ENCODE measurements at regions not wholly inside any gene's neighbourhood (a gene's known extent, or its start where the extent isn't known, plus 50 kb on each side); places are given as distances from the start of the nearest gene placed in this dataset.

DNA sequence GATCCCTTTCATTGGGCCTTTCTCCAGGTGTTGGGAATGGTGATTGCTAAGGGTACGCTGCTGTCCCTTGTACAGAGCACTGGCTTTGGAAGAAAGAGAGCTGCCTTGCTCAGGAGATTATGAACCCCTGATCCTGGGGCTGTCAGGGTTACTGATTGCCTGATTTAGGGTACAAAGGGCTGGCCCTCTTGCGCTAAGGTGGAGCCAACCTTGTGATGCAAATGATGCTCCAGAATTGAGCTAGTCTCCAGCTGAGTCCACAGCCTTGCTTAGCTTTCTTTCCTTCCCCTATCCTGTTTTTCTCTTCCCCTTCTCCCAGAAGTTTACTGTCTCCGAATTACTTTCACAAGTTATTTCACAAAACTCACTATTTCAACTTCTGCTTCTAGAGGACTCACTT, 334.7 kb downstream of the AMY1C start:
- H4K20me1 ChIP-seq (ENCODE audit: insufficient read depth, poor library complexity, severe bottlenecking), result no peaks in the 10 kb centered on the region
- no peaks in the 10 kb centered on the region for H3K9me3 ChIP-seq (ENCODE audit: low read depth)
- no peaks in the 10 kb centered on the region for H3K36me3 ChIP-seq (replicated peaks; ENCODE audit: insufficient read depth, low read depth)
- H3K4me2 ChIP-seq, result no peak overlapping the region
- TF ChIP-seq, protein P1, sequence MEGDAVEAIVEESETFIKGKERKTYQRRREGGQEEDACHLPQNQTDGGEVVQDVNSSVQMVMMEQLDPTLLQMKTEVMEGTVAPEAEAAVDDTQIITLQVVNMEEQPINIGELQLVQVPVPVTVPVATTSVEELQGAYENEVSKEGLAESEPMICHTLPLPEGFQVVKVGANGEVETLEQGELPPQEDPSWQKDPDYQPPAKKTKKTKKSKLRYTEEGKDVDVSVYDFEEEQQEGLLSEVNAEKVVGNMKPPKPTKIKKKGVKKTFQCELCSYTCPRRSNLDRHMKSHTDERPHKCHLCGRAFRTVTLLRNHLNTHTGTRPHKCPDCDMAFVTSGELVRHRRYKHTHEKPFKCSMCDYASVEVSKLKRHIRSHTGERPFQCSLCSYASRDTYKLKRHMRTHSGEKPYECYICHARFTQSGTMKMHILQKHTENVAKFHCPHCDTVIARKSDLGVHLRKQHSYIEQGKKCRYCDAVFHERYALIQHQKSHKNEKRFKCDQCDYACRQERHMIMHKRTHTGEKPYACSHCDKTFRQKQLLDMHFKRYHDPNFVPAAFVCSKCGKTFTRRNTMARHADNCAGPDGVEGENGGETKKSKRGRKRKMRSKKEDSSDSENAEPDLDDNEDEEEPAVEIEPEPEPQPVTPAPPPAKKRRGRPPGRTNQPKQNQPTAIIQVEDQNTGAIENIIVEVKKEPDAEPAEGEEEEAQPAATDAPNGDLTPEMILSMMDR (IDR thresholded peaks at IDR 0.05; ENCODE audit: poor library complexity), result no peak
- TF ChIP-seq EZH2phosphoT487 (IDR thresholded peaks at IDR 0.05; ENCODE audit: low read depth, severe bottlenecking, unreplicated experiment), result no peak
- no peak overlapping the region for H2AFZ ChIP-seq
- H3K27me3 ChIP-seq, result no peaks in the 10 kb centered on the region
- no peaks in the 10 kb centered on the region for H3K9me2 ChIP-seq (replicated peaks; ENCODE audit: insufficient read depth)
- no peak overlapping the region for H3K27ac ChIP-seq
- DNase-seq (ENCODE audit: low spot score), result no peak
- H3K79me2 ChIP-seq, result no peaks in the 10 kb centered on the region
- H3K4me3 ChIP-seq, result no peak overlapping the region
- WGBS (ENCODE audit: low lambda C conversion rate, missing lambda C conversion rate), result 76% methylated on average over 3 of the region's 3 CpGs
- no peaks in the 10 kb centered on the region for H3K4me1 ChIP-seq (ENCODE audit: insufficient read depth)

DNA sequence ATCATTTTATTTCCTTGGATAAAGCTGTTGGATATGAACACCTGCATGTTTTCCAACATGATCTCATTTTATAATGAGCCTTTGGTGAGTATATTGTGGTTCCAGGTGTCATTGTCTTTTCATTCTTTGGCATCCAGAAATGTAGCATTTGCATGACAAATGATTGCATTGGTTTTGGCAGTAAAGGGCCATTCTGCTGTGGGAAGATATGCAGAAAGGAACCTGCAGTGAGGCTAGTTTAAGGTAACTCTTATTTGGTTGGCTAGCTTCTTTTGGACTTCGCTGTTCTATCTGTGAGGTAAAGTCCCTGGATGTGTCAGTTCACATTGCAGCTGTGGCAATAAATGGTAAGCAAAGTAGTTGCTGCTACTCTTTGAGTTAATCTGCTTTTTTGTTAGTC, 343.0 kb downstream of the AMY1C start:
- no peak for TF ChIP-seq EZH2phosphoT487 (IDR thresholded peaks at IDR 0.05; ENCODE audit: low read depth, severe bottlenecking, unreplicated experiment)
- no peak for TF ChIP-seq EZH2 (IDR thresholded peaks at IDR 0.05; ENCODE audit: borderline replicate concordance)
- TF ChIP-seq, protein P1 (IDR thresholded peaks at IDR 0.05; ENCODE audit: poor library complexity), result no peak
- no peak for DNase-seq (ENCODE audit: low spot score)
- no peak overlapping the region for H3K27ac ChIP-seq
- H3K4me3 ChIP-seq, result no peak overlapping the region
- no peaks in the 10 kb centered on the region for H3K9me3 ChIP-seq (ENCODE audit: low read depth)
- H3K27me3 ChIP-seq, result no peaks in the 10 kb centered on the region
- H3K9me2 ChIP-seq (replicated peaks; ENCODE audit: insufficient read depth), result no peaks in the 10 kb centered on the region
- H2AFZ ChIP-seq, result no peak overlapping the region
- H3K79me2 ChIP-seq, result no peaks in the 10 kb centered on the region
- no peak overlapping the region for H3K4me2 ChIP-seq
- H4K20me1 ChIP-seq (ENCODE audit: insufficient read depth, poor library complexity, severe bottlenecking), result no peaks in the 10 kb centered on the region
- no peaks in the 10 kb centered on the region for H3K36me3 ChIP-seq (replicated peaks; ENCODE audit: insufficient read depth, low read depth)
- WGBS (ENCODE audit: low lambda C conversion rate, missing lambda C conversion rate), result 83% methylated on average over 1 of the region's 1 CpG
- no peaks in the 10 kb centered on the region for H3K4me1 ChIP-seq (ENCODE audit: insufficient read depth)

DNA sequence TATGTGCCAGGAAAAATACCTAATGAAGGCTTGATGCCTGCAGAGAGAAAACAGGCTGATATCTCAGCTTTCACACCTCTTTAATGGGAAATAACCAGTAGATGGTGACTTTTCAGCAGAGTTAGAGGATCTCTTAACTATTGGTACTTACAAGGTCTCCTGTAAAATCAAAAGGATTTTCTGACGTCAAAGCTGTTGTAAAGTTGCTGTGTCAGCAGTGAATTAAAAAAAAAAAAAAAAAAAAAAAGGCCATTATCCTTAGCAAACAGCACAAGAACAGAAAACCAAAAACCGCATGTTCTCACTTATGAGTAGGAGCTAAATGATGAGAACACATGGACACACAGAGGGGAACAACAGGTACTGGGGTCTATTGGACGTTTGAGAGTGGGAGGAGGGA, 349.1 kb downstream of the AMY1C start:
- Histone ChIP-seq H3K9me2 (replicated peaks; ENCODE audit: insufficient read depth) (no peaks in the 10 kb centered on the region), H3K4me2 (no peak overlapping the region), H4K20me1 (ENCODE audit: insufficient read depth, poor library complexity, severe bottlenecking) (no peaks in the 10 kb centered on the region), H3K27ac (no peak overlapping the region), H3K79me2 (no peaks in the 10 kb centered on the region), H3K4me1 (ENCODE audit: insufficient read depth) (no peaks in the 10 kb centered on the region), H2AFZ (no peak overlapping the region), H3K4me3 (no peak overlapping the region), H3K27me3 (no peaks in the 10 kb centered on the region), H3K36me3 (replicated peaks; ENCODE audit: insufficient read depth, low read depth) (no peaks in the 10 kb centered on the region), H3K9me3 (ENCODE audit: low read depth) (no peaks in the 10 kb centered on the region)
- no peak for TF ChIP-seq EZH2phosphoT487 (IDR thresholded peaks at IDR 0.05; ENCODE audit: low read depth, severe bottlenecking, unreplicated experiment)
- no peak for TF ChIP-seq EZH2 (IDR thresholded peaks at IDR 0.05; ENCODE audit: borderline replicate concordance)
- TF ChIP-seq, protein P1 (IDR thresholded peaks at IDR 0.05; ENCODE audit: poor library complexity), result no peak
- 38% methylated on average over 3 of the region's 3 CpGs for WGBS (ENCODE audit: low lambda C conversion rate, missing lambda C conversion rate)
- no peak for DNase-seq (ENCODE audit: low spot score)

DNA sequence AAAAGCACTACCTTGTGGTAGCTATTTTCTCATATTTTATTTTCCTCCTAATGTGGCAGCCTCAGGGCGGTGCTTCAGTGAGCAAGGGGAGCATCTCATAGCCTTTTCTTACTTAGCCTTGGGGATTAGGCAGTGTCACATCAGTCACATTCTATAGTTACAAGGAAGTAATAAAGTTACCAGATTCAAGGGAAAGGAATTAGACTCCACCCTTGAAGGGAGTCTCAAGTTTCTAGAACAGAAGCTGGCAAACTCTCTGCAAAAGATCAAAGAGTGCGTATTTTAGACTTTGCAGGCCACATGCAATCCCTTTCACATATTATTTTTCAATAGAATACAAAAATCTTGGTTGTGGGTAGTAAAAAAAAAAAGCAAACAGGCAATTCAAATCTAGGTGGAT, 350.4 kb downstream of the AMY1C start:
- H3K4me3 ChIP-seq, result no peak overlapping the region
- no peaks in the 10 kb centered on the region for H3K9me2 ChIP-seq (replicated peaks; ENCODE audit: insufficient read depth)
- no peaks in the 10 kb centered on the region for H3K27me3 ChIP-seq
- no peak overlapping the region for H3K27ac ChIP-seq
- H4K20me1 ChIP-seq (ENCODE audit: insufficient read depth, poor library complexity, severe bottlenecking), result no peaks in the 10 kb centered on the region
- no peak overlapping the region for H3K4me2 ChIP-seq
- no peaks in the 10 kb centered on the region for H3K79me2 ChIP-seq
- WGBS (ENCODE audit: low lambda C conversion rate, missing lambda C conversion rate), result 46% methylated on average over 2 of the region's 2 CpGs
- H2AFZ ChIP-seq, result no peak overlapping the region
- no peaks in the 10 kb centered on the region for H3K4me1 ChIP-seq (ENCODE audit: insufficient read depth)
- no peaks in the 10 kb centered on the region for H3K36me3 ChIP-seq (replicated peaks; ENCODE audit: insufficient read depth, low read depth)
- H3K9me3 ChIP-seq (ENCODE audit: low read depth), result no peaks in the 10 kb centered on the region
- TF ChIP-seq EZH2phosphoT487 (IDR thresholded peaks at IDR 0.05; ENCODE audit: low read depth, severe bottlenecking, unreplicated experiment), result no peak
- TF ChIP-seq EZH2 (IDR thresholded peaks at IDR 0.05; ENCODE audit: borderline replicate concordance), result no peak
- TF ChIP-seq, protein P1 (IDR thresholded peaks at IDR 0.05; ENCODE audit: poor library complexity), result no peak
- no peak for DNase-seq (ENCODE audit: low spot score)
